KMS-11 (cell line): ENCODE measurements at regions not wholly inside any gene's neighbourhood (a gene's known extent, or its start where the extent isn't known, plus 50 kb on each side); places are given as distances from the start of the nearest gene placed in this dataset.
"Not testable (repeated sequence)": the region's sequence is repeated elsewhere in the genome, so short reads cannot be mapped to it uniquely, and the experiment has no call there.

Source experiments
- H2AFZ ChIP-seq: fragments of 200-600 bp; sonication (generic); 2 replicates; pipeline ENCODE4 v1.6.1; 2016; ENCODE audit warnings: antibody characterized with exemption, mixed run types, low read depth
- H3K27ac ChIP-seq: fragments of 200-600 bp; sonication (generic); 2 replicates; pipeline ENCODE4 v1.6.1; 2016; ENCODE audit warnings: mild to moderate bottlenecking, mixed run types
- H3K27me3 ChIP-seq: fragments of 200-600 bp; sonication (generic); 2 replicates; pipeline ENCODE4 v1.6.1; 2017; ENCODE audit warnings: mild to moderate bottlenecking, low read depth, mixed run types, moderate library complexity; ENCODE audit not compliant: insufficient read depth
- H3K36me3 ChIP-seq: fragments of 200-600 bp; sonication (generic); 2 replicates; pipeline ENCODE4 v1.6.1; 2017; ENCODE audit warnings: mild to moderate bottlenecking, mixed run types; ENCODE audit not compliant: insufficient read depth
- H3K4me1 ChIP-seq: fragments of 200-600 bp; sonication (generic); 2 replicates; pipeline ENCODE4 v1.6.1; 2016; ENCODE audit warnings: mild to moderate bottlenecking, low read depth, mixed run types; ENCODE audit not compliant: poor library complexity, severe bottlenecking
- H3K4me2 ChIP-seq: fragments of 200-600 bp; sonication (generic); 2 replicates; pipeline ENCODE4 v1.7.0; 2016; ENCODE audit warnings: mild to moderate bottlenecking, mixed run types
- H3K4me3 ChIP-seq: fragments of 200-600 bp; sonication (generic); IDR thresholded peaks from 2 replicates; pipeline ENCODE4 v1.6.1; 2017; ENCODE audit warnings: low read depth, low read length, mixed read lengths; ENCODE audit not compliant: insufficient read depth
- H3K79me2 ChIP-seq: fragments of 200-600 bp; sonication (generic); 2 replicates; pipeline ENCODE4 v1.6.1; 2016; ENCODE audit warnings: low read depth, mixed run types; ENCODE audit not compliant: insufficient read depth
- H3K9ac ChIP-seq: fragments of 200-600 bp; sonication (generic); 2 replicates; pipeline ENCODE4 v1.6.1; 2016; ENCODE audit warnings: mild to moderate bottlenecking, mixed run types
- H4K20me1 ChIP-seq: fragments of 200-600 bp; sonication (generic); 2 replicates; pipeline ENCODE4 v1.6.1; 2016; ENCODE audit warnings: mild to moderate bottlenecking, mixed run types; ENCODE audit not compliant: insufficient read depth

DNA sequence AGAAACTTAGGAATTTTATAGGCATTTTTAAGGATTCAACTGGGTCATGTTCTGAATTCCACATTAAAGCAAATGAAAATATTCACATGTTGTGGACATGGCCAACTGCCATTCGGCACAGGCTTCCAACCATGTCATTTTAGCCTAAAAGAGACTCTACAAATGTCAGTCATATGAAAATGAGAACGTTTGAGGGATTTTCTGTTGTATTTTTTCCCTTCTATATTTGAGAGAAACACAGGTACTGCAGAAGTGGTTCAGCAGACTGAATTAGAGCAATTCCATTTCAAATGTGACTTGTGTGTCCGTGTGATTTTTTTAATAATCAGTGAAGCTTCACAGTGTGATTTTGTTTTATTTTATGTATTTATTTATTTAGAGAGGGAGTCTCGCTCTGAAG, 124.3 kb downstream of the TP53TG3F start:
- not testable (repeated sequence) for H3K27ac ChIP-seq, H3K27me3 ChIP-seq, H3K4me3 ChIP-seq, H3K79me2 ChIP-seq, H3K4me1 ChIP-seq, H4K20me1 ChIP-seq, H2AFZ ChIP-seq, H3K9ac ChIP-seq, H3K4me2 ChIP-seq, H3K36me3 ChIP-seq

DNA sequence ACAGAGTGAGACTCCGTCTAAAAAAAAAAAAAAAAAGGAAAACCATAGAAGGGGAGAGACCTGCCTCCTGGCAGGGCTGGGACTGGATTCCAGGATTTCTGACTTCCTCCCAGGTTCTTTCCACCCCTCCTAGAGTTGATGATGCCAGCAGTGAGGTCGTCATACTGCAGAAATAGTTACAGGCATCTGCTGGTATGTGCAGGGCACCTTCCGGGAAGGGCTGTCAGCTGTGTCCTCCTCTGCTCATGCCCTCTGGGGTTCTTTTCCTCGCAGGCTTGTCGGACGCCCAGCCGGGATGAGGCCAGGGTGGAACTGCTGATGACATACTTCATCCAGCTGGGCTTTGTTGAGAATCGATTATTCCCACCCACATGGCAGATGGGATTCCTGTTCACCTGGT, 129.2 kb downstream of the TP53TG3F start:
- H4K20me1 ChIP-seq, H3K4me3 ChIP-seq, H3K36me3 ChIP-seq, H3K79me2 ChIP-seq, H3K9ac ChIP-seq, H3K27ac ChIP-seq, H2AFZ ChIP-seq, H3K4me2 ChIP-seq, H3K4me1 ChIP-seq, H3K27me3 ChIP-seq: not testable (repeated sequence)

DNA sequence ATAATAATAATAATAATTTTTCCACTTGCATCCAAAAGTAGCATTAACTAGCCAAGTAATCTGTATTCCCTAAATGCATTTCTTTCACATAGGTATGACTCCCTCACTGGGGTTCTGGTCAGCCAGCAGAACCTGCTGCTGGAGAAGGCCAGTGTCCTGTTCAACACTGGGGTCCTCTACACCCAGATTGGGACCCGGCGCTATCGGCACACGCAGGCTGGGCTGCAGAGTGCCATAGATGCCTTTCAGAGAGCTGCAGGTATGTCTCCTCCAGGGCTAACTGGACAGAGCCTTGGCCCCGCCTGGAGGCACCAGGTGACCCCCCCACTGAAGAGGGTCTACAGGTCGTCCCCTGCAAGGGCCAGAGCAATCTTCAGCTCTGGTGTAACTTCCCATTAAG, 133.9 kb downstream of the TP53TG3F start:
- not testable (repeated sequence) for H3K4me2 ChIP-seq, H2AFZ ChIP-seq, H4K20me1 ChIP-seq, H3K27me3 ChIP-seq, H3K4me1 ChIP-seq, H3K79me2 ChIP-seq, H3K4me3 ChIP-seq, H3K27ac ChIP-seq, H3K9ac ChIP-seq, H3K36me3 ChIP-seq

DNA sequence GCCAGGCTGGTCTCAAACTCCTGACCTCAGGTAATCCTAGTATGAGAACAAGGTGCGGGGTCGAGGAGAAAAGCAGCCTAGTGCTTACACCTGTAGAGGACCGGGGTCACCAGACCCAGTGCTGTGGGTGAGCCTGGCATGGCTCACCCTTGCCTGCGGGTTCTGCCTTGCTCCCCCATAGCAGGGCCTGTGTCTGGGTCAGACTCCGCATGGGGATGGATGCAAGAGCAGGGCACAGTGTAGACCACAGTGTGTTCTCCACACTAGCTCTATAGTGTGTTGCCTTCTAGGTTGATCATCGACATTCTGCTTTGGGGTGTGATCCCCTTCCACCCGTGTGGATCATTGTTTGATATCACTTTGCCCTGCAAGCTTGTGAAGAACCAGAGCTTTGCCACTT, 135.7 kb downstream of the TP53TG3F start:
- not testable (repeated sequence) for H3K27me3 ChIP-seq, H3K4me2 ChIP-seq, H3K79me2 ChIP-seq, H3K4me1 ChIP-seq, H3K4me3 ChIP-seq, H4K20me1 ChIP-seq, H3K9ac ChIP-seq, H2AFZ ChIP-seq, H3K27ac ChIP-seq, H3K36me3 ChIP-seq

DNA sequence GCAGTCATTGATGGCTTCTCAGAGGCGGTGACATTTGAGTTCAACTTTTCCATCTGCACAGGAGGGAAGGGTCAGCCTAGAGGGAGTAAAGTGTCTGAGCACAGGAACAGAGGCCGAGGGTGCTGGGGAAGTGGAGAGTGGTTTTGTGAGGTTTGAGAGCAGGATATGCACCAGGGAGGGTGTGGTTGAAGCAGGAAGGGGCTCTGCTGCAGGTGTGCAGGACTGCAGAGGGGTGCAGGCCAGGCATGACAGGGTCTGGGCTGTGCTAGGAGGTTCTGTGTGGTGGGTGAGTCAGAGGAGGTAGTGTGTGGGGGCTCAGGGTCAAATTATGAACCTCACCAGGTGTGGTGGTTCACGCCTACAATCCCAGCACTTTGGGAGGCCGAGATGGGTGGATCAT, 141.6 kb downstream of the TP53TG3F start:
- not testable (repeated sequence) for H3K27me3 ChIP-seq, H3K36me3 ChIP-seq, H3K9ac ChIP-seq, H3K4me3 ChIP-seq, H2AFZ ChIP-seq, H3K4me2 ChIP-seq, H3K4me1 ChIP-seq, H4K20me1 ChIP-seq, H3K27ac ChIP-seq, H3K79me2 ChIP-seq

DNA sequence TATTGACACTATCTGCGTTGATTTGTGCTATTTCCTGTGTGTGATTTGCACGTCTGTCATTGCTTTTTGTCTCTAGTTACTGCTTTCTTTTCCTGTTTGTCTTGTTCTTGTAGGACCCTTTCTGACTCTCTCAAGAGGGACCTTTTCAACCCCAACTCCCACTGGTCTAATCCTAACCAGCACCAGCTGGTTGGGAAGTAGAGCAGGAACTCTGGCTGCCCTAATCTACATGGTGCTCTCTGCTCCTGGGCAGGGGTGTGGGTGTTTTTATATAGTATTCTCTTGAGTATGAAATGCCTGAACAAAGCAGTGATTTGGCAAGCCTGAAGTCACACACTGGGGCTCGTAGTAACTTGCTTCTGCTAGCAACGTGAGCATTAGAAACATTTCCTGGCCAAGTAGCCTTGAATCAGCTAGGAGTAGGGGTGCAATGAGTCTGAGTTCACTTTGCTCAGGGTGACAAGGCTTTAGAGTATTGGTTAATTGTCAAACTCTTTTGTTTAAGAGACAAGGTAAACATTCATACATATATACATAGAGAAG, 164.2 kb downstream of the TP53TG3F start:
- H3K27ac ChIP-seq, H2AFZ ChIP-seq, H3K4me1 ChIP-seq, H3K4me3 ChIP-seq, H3K27me3 ChIP-seq, H4K20me1 ChIP-seq, H3K79me2 ChIP-seq, H3K4me2 ChIP-seq, H3K36me3 ChIP-seq, H3K9ac ChIP-seq: not testable (repeated sequence)

DNA sequence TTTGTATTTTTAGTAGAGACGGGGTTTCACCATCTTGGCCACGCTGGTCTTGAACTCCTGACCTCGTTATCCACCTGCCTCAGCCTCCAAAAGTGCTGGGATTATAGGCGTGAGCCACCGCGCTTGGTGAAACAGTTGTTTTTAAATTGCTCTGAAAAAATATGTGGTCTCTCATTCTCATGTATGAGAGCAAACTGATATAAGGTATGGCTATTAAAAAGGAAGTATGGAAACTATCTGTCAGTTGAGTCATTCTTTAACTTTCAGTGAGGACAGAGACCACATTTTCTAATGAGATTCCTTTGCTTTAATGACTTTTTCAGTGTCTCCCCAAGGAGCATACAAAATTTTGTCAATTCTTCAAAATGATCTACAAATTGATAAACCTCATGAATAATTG, 169.5 kb downstream of the TP53TG3F start:
- H3K79me2 ChIP-seq, H3K4me1 ChIP-seq, H3K27ac ChIP-seq, H3K9ac ChIP-seq, H3K4me3 ChIP-seq, H3K4me2 ChIP-seq, H4K20me1 ChIP-seq, H3K27me3 ChIP-seq, H3K36me3 ChIP-seq, H2AFZ ChIP-seq: not testable (repeated sequence)

DNA sequence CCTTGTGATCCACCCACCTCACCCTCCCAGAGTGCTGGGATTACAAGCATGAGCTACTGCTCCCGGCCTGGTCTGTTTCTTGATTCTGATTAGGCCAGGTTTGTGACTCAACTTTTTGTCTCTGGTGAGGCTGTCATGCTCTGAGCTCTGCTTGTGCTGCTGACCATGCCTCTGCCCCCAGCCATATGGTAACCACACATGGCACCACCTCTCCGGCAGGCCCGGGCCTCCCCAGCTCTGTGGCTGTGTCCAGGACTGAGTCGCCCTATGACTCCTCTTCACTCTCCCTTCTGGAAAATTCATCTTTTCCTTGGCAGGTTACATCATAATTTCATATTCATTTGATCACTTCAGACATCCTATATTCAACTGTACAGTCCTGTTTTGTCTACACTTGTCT, 172.3 kb downstream of the TP53TG3F start:
- H3K4me3 ChIP-seq, H3K27me3 ChIP-seq, H4K20me1 ChIP-seq, H3K9ac ChIP-seq, H3K79me2 ChIP-seq, H3K4me2 ChIP-seq, H3K4me1 ChIP-seq, H3K27ac ChIP-seq, H3K36me3 ChIP-seq, H2AFZ ChIP-seq: not testable (repeated sequence)

DNA sequence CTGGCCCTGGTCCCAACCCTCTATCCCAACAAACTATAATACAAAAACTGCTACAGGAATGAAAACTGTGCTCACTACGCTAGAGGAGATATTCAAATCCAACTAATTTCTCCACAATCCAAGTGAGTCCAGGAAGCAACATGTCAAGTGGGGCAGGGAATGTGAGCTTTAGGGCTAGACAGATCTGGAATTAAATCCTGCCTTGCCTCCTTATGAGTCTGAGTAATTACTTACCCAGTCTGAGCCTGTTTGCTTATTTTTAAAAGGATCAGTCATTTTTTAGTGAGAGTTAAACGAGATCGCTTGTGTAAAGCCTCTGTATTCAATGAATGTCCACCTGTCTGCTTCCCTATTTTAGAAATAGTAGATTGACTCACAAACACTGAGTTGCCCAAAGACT, 174.6 kb downstream of the TP53TG3F start:
- H3K4me2 ChIP-seq, H4K20me1 ChIP-seq: not testable (repeated sequence)

DNA sequence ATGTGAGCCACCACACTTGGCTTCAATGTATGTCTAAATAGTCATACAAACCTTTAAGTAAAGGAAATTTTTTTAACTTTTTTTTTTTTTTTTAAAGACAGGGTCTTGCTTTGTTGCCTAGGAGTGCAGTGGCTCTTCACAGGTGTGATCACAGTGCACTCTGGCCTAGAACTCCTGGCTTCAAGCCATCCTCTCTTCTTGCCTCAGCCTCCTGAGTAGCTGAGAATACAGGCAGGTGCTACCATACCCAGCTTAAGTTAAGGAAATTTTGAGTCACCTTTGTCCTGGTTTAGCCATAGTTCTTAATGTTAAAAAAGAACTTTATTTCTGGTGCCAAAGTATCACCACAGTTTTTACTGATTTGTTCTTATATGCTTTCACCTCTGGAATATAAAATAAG, 177.3 kb downstream of the TP53TG3F start:
- not testable (repeated sequence) for H3K9ac ChIP-seq, H2AFZ ChIP-seq, H3K4me2 ChIP-seq, H3K27ac ChIP-seq, H3K36me3 ChIP-seq, H3K27me3 ChIP-seq, H3K4me3 ChIP-seq, H4K20me1 ChIP-seq, H3K4me1 ChIP-seq, H3K79me2 ChIP-seq

More for the DNA sequence above, 174.6 kb downstream of the TP53TG3F start:
- H3K27ac ChIP-seq, H3K4me3 ChIP-seq, H3K27me3 ChIP-seq, H3K9ac ChIP-seq, H2AFZ ChIP-seq, H3K79me2 ChIP-seq, H3K4me1 ChIP-seq, H3K36me3 ChIP-seq: not testable (repeated sequence)

DNA sequence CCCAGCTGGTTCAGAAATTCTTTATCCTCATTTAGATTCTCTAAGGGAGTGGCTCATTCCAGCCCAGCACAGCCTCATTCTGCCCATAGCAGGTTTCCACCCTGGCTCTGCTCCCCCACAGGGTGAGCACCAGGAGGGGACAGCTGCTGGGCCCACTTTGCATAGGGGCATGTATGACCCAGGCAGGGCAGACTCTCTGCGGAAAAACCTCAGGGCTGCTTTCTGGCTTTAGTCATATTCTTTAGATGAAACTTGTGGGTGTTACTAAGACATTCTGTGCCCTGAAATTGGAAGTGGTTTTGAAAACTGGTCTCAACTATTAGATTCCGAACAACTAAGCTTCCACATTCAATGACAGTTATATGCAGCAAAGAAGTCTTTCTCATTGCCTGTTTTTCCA, 183.9 kb downstream of the TP53TG3F start:
- Histone ChIP-seq H3K9ac (peak overlapping the region; percentile 9; the same call in 1 of the 2 replicates), H3K27ac (peak overlapping the region; percentile 68), H2AFZ (peak overlapping the region; percentile 24; the same call in 1 of the 2 replicates), H3K4me1 (peaks cover 32% of the 10 kb centered on the region), H3K4me2 (peak overlapping the region; percentile 71)
- not testable (repeated sequence) for H3K79me2 ChIP-seq, H3K27me3 ChIP-seq, H3K36me3 ChIP-seq, H4K20me1 ChIP-seq, H3K4me3 ChIP-seq
